Endometrium (tissue), 2 donors: ENCODE measurements at regions not wholly inside any gene's neighbourhood (a gene's known extent, or its start where the extent isn't known, plus 50 kb on each side); places are given as distances from the start of the nearest gene placed in this dataset.

Experiments
- FAIRE-seq: peaks from 2 replicates; lab custom pipeline; 2012; peaks lifted over from hg19 to GRCh38; lab: Jason Lieb, UNC
- donor health status: control.
- donor health status: control.

DNA sequence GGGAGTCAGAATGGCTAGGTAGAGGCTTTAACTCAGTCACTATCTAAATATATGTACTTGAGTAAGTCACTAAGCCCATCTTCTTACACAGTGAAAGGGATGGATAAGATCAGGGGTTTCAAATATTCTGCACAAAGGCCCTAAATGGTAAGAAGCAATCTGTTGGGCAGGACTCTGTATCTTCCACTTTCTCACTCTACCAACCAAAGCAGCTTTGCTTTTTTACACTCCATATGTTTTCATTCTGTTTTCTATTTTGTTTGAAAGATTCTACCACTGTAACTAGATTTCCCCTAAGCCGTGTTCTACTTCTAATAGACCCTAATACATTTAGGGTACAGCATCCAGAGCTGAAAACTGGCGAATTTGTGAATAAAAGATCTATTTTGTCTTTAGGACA is 477.5 kb upstream of the NMUR2 start:
- FAIRE-seq: no peak

DNA sequence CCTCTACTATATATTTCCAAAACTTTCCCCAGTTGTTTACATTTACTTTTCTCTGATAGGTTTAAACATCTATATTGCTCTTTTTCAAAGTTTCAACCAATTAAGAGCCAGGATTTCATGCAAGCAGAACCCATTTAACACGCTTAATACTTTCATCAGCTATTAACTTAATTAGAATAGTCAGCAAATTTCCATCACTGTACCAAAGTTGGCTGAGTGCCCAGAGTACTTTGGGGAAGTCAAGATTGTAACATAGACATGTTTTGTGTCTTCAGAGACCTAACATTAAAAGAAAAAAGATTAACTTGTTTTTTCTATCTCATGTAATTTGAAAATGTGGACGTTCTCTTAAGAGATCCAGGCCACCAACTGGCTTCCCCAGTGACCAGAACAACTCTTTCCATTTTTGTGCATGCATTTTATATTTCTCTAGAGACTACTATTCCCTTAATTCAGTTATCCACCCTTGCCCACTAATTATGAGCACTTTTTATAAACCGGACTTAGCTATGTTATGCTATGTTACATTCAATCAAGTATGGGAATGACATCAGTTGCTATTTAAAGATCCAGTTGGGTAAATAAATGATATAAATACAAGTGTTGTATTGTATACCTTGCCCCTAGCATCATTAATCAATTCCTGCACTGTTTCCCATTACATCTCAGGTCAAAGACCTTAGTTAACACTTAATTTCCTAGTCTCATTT is 478.1 kb upstream of the NMUR2 start:
- FAIRE-seq: no peak

DNA sequence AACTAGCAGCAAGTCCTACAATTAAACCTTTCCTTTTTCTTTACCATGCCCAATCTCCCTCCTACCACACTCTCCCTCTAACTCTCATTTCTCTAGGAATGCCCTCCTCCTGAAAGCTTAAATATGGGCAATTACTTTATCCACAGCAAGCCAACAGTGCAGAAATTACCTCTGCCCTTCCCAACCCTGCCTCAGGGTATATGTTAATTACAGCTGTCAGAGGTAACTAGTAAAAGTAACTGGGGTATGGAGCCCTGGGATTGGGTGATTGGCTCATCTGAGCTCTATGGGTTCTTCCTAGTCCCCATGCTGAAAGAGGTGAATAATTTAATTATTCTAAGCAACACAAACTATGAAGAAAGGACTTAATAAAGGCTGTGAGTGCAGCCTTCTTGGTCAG is 478.9 kb upstream of the NMUR2 start:
- FAIRE-seq: no peak

DNA sequence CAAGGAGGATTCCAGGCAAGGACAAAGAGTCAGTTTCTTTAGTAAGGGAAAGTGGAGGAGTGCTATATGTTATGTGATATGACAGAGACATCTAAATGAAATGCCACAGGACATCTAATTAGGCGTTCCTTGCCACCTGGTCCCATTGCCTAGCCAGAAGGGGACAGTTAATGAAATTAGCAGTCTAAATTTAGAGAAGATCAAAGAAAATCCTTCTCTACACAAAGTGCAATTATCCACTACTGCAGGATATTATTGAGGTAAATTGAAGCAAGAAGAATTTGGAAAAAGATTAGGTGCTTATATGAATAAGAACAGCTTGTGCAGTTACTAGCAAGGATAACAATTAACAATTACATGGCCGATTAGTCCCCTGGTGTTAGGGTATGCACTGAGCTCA is 495.3 kb upstream of the NMUR2 start:
- FAIRE-seq: no peak

DNA sequence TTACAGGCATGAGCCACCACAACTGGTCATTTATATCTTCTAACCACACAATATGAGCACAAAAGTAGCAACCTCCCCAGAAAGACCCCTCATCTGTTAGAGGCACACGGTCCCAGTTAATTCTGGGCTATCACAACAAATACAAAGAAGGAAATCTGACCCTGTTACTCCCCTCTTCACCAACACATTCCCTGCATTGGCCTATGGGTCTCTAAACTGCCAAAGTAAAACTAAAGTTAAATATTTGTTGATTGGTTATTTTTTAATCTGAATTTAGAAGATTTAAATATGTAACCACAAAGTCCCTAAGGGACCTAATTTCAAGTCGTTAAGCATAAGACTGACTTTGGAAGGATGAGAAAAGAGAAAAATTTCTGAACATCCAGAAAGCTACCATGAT is 496.7 kb upstream of the NMUR2 start:
- no peak for FAIRE-seq

DNA sequence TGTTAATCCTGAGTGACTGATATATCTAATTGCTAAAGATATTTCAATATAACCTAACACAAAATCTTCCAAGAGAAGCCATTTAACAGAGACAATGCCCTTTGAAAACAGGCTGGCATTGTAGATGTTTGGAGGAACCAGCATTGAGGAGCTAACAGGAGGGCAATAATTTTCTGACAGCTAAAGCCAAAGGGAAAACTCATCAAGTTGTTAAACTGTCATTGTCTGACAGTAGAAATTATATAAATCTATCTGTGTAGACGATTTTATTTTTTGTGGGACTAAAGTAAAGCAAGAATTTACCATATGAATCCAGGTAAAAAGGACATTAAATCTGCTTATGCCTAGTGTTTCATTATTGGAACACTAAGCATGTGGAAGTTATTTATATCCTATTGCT is 500.2 kb upstream of the NMUR2 start:
- FAIRE-seq: no peak

DNA sequence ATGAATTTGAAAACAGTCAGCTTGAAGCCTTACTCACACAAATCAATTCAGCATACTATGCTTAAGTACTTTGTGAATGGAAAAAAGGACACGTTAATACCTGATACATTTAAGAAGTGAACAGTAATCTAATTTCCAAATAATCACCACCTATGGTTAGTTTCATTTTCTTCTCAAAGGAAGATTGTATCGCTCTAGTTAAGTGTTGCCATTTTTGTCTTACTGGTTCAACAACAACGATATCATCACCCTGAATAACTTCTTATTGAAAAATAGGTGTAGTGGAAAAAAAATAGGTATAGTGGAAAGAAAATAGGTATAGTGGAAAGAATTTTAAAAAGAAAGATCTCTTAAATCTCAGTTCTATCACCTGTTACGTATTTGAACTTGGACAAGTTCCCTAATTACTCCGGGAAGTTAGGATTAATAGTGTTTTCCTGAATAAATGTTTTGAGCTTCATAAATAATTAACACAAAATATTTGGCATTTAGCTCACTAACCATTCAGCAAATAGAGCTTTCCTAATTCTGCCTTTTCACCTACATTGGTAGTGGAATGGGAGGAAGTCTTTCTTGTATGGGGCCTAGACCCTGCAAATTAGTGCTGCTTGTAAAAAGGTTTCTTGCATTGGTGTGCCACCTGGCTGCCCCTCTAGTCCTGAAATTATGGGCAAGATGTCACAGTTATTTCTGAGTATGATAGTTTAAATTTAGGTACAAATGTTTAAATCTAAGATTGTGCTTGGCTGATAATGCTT is 502.6 kb upstream of the NMUR2 start:
- no peak for FAIRE-seq

DNA sequence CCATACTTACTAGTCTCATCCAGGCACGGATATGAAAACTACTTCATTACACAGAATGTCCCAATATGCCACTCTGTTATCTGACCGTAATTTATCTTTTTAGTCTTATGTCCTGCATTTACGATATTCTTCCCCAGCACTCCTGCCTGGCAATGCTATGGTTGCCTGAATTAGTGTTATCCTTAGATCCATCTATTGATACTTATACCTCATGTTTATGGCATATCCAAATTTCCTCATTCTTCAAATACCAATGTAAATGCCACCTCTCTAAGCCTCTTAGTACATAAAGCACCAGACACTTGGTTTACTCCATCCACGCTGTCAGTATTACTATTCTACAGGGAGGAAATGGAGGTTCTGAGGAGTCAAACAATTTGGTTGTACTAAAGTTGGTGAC is 507.8 kb upstream of the NMUR2 start:
- no peak for FAIRE-seq

DNA sequence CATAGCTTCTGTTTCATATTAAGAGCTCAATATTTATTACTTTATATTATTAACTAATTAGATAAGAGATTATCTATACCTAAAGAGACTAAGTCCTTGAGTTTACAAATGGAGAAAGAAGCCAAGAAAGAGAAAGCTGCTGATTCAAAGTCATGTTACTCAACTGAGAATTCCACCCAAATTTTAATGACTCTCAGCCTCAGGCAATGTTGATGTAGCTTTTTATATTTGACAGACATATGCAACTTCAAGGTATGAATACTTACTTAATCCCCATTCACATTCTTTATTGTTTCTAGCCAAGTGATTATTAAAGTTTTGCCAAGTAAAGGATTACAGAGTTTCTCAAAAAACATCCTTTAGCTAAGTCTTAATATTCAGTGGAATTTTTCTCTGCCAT is 527.5 kb upstream of the NMUR2 start:
- FAIRE-seq: no peak

DNA sequence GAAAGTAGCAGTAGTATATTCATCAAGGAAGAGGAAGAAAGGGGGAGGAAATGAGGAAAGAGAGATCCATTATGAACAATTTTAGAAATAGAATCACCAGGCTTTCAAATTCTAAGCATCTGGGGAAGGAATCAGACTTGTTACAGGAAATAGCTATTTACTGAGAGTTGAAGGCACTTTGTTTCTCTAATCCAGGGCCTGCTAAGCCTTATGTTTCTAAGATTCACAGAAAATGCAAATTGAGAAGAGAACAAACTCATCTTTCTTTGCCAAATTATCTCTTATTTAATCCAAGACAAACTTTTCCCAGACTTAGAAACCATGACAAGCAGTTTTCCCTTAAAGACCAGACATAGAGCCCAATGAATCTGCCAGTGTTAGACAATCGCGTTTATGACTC is 528.0 kb upstream of the NMUR2 start:
- no peak for FAIRE-seq

DNA sequence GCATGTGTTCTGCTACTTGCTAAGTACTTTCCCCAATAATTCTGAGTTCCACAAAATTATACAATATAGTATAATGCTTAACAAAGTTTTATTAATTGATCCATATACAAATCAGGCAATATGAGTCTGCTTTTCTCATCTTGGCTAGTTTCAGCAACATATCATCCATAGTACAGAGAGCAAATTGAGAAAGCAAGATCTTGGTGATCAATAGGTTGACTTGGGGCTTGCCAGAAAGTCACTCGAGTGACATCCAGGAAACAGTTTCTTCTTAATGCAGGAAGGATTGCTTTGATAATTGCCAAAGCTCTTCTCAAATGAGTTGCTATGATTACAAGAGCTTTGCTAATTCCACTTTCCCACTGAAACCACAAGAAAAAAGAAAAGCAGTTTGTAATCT is 533.6 kb upstream of the NMUR2 start:
- FAIRE-seq: no peak

DNA sequence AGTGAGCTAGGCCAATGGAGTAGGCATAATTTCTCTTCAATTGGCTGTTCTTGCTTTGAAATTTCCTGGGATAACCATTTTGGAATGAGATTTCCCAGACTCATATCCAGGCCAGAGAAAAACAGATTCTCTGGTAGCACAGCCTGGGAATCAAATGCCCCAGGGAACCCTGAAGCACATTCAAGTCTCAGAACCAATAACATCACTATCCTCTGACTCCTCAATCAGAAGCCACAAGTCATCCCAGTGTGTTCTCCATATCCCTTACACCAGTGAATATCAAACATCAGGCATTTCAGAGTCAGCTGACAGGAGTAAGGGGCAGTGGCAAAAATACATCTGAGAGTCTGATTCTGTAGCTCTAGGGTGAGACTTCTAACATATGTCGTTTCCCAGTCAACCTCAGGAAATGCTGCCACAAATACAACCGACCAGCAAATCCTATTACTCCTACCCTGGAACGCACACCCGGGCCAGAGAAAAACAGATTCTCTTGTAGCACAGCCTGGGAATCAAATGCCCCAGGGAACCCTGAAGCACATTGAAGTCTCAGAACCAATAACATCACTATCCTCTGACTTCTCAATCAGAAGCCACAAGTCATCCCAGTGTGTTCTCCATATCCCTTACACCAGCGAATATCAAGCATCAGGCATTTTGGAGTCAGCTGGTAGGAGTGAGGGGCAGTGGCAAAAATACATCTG is 537.7 kb upstream of the NMUR2 start:
- FAIRE-seq: no peak

DNA sequence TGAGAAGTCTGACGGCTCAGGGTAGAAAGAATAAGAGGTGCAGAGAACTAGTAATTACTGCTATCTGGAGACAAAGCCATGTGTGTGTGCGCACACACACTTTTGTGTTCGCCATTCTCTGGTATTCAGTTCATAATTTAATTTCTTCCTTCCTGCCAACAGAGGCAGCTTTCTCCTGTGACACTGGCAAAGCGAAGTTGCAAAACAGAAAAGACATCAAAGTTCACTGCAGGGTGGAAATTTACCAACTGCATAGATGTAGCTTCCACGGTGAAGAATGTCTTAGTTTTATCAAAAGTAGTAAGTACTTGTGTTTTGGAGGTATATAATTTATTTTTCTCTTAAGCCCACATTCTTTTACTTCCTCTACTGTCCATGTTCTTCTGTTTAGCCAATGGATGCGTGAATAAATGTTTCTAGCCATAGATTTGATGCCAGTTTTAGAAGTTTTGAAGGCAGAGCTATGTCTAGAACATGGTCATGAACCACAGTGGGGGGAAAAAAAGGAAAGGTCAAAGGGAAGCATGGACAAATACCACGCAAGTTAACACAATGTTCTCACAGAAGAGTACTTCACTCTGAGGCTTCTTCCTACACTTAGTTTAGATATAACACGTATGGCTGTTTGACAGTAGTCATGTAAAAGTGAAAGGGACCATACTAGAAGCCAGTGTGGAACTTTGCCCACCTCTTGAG is 536.5 kb upstream of the GRIA1 start:
- no peak for FAIRE-seq

DNA sequence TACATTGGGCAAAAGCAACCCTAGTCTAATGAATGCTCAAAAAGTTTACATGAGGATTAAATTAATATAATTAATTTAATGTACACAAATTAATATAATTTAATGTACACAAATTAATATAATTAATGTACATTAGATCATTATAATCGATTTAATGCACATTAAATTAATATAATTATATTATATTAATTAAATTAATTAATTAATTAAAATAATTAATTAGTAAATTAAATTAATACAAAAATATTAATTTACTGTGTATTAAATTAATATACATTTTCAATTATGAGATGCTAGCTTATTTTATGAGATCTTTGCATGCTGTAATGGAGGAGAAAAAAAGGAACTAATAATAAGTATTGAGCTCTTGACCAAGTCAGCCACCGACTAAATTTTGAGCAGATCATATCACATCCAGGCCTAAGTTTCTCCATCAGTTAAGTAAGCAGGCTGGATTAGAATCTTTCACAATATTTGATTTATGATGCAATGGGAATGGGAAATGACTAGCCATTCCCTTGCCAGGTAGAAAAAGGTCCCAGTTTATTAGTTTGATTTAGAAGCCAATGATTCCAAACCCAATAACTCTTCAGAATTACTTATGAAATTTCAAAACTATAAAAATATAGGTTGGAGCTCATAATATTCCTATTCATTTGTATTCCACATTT is 533.4 kb upstream of the GRIA1 start:
- FAIRE-seq: peak; percentile 82

DNA sequence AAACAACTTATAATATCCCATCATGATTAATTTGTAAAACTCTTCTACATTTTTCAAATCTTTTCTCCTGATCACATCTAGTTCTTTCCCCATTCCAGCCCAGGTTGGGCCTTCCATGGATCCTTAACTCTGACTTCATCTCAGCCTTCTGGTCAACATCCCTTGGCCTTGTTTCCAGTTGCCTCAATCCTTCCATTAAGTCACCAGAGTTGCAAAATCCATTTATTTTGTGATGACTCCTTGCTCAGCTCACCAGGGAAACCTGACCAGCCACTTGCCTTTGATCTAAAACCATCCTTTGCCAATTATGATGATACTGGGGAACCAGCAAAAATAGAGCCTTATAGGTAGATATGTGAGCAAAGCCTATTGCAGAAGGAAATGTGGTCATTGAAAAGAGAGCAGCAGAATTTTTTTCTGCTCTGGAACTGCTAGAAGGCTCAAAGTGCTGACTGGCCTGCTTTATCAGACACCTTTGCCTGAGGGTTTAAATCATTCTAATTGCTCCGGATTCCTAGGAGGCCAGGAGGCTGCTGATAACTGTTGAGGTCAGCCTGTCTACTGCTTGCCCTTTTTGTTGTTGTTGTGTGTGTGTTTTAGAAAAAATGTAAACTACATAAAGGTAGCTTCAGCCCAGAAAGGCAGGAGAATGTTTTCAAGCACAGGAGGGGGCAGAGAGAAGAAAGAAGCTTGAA is 512.2 kb upstream of the GRIA1 start:
- FAIRE-seq: no peak

DNA sequence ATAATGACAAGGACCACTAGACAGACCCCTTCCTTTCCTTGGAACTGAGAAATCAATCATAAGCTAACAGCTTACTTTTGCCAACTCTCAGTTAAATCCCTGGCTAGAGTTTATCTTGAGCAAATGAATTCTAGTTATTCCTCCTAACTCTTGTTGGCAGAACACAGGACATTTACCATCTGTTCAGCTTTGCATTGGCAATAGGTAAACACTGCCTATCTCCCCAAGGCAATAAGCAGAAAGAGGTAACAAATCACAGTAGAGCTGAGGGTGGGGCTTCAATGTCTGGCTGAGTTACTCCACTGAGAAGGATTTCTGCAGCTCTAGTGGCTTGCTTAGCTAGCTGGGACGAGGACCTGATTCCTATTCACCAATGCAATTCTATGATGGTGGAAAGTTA is 503.3 kb upstream of the GRIA1 start:
- FAIRE-seq: no peak

DNA sequence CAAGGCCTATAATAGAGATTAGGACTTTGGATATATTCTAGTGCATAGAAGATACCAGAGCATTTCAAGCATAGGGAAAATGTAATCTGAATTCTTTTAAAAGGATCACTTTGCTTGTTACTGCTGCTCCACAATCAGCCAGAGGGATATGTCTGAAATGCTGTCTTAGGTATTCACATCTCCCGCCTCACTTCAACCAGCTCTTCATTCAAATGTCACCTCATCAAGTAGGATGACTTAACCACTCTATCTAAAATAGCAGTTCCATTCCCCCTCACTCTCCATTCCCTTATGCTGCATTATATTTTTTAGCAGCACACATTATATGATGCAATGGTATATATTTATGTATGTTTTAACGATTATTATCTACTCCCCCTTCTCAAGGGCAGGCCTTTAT is 500.3 kb upstream of the GRIA1 start:
- FAIRE-seq: no peak

DNA sequence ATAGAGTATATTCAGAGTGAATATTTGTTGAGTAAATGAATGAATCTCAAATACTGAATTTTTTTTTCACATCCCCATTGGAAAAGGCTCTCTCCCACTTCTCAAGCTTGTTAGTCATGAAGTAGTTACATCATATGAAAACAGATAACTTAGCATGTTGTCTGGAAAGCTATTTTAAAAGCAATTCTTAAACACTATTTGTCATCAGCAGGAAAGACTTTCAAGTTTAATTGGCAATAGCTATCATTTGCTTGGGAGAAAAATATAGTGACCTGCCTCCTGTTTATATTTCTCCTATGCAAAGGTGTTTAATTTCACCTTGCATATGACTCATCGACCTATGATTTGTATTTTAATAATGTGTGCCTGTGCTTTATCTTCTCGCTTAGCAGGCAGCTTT is 499.8 kb upstream of the GRIA1 start:
- no peak for FAIRE-seq

DNA sequence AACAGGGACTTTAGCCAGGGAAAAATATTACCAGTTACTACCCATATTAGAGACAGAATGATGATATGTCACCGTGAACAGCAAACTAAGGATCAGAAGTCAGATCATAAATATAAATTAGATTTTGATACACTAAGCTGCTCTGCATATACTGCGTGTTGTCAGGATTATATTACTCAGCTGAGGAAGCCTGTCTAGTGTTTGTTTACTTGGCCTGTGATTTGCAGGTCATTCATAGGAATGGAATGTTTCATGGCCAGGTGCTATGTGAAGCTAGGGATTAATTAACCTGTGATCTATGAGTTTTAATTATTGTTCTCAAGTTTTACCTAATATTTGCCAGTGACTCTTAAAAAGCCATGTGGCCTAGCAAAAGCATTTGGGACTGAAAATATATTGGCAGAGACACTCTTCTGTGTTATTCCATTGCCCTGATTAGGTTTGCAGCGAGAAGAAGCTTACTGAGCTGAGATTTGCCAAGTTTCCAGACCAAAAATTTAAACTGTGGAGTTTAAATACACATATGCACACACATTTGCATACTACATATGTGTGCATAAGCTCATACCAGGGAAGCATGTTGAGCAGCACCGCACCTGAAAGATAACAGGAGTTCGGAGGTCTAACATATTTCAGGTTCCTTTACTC is 496.3 kb upstream of the GRIA1 start:
- FAIRE-seq: no peak

DNA sequence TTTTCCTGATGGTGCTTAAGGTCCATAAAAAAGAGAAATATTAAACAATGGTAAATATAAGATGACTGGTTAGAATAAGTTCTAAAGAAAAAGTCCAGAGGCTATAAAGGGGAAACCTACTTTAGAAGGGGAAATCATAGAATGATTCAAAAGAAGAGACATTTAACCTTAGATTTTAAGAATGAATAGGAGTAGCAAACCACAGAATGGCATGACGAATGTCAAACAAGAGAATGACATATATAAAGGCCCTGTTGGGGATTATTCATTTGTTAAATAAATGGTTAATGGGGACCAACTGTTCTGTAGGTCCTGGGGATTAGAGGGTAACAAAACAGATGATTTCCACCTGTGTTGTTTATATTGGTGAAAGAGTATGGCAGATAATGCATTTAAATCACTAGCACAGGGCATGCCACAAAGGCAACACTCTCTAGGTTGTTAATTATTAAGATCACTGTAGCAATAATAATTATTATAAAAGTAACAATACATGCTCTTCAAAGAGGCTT is 495.2 kb upstream of the GRIA1 start:
- FAIRE-seq: no peak

DNA sequence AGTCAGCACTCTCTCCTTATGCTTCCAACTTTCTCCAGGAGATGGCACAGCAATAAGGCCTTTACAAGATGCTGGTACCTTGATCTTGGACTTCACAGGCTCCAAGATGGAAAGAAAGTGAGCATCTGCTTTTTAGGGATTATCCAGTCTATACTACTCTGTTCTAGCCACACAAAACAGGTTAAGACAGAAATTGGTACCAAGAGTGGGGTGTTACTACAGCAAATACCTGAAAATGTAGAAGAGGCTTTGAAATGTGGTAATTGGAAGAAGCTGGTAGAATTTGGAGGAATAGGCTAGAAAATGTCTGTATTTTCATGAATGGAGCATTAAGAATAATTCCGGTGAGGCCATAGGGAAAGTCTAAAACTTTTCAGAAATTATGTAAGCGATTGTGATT is 484.8 kb upstream of the GRIA1 start:
- no peak for FAIRE-seq
